ENCODE measurements at regions not wholly inside any gene's neighbourhood (a gene's known extent, or its start where the extent isn't known, plus 50 kb on each side); places are given as distances from the start of the nearest gene placed in this dataset.

GRCh38 chr20:16206817-16207216 is 366.4 kb downstream of the KIF16B start:
- TF ChIP-seq CTCF (IDR thresholded peaks at IDR 0.05; ENCODE audit: poor library complexity) (no peak), EZH2phosphoT487 (IDR thresholded peaks at IDR 0.05; ENCODE audit: low read depth, severe bottlenecking, unreplicated experiment) (no peak)
